Hematopoietic multipotent progenitor cell treated with erythropoietin and hydrocortisone succinate and interleukin-3 and kit ligand, for 15 days (in vitro differentiated cells): ENCODE measurements at regions not wholly inside any gene's neighbourhood (a gene's known extent, or its start where the extent isn't known, plus 50 kb on each side); places are given as distances from the start of the nearest gene placed in this dataset.

ENCODE experiments used
- DNase-seq: peaks from one replicate; pipeline ENCODE4 v3.0.0-alpha.2; 2015; ENCODE audit warnings: low spot score

DNA sequence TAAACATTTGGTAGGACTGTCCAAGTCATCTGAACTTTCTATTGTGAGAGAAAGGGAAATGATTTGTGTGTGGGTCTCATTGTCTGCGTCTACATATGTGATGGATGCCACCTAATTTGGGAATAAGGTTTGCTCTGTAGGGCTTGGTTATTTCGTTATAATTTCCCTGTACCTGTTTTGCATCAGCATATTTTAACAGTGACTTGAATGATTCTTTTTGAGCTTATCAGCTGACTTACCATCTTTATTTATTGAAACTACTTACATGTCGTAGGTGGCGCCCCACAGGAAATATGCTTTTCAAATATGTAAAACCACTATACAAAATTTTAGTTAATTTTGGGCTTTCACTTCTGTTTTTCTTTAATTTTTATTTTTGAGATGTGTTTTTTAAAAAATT lies 56.5 kb upstream of the BCAT1 start:
- no peak for DNase-seq

DNA sequence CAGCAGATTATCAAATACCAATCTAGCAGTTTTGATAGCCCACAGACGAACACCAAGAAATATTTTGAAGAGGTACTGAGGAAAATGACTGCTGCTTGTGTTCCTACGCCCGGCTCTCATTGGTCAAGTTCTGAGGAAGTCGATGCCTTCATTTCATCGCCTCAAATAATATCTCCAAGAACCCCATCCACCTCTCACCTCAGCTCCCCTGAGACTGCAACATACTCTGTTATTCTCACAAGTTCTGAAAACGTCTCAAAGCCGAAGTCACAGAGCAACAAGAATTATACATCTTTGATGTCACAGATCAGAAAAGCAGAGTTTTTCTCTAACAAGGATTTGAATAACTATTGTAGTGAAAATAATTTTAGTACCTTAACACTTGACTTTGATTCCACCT lies 55.5 kb upstream of the BCAT1 start:
- DNase-seq = no peak

DNA sequence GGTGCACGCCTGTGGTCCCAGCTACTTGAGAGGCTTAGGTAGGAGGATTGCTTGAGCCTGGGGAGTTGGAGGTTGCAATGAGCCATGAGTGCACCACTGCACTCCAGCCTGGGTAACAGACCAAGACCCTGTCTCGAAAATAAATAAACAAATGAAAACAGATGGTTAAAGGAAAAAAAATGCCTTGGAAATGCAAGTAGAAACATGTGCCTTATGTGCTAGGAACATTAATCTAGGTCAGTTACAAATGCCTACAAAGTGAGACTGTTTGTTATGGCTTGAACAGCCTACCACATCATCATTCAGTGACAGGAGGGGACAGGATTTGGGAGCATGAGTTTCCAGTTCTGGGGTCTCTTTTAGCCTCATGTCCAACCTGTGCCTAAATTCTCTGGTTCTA lies 52.4 kb upstream of the BCAT1 start:
- DNase-seq = no peak
